PFSK-1 (cell line): ENCODE measurements at regions not wholly inside any gene's neighbourhood (a gene's known extent, or its start where the extent isn't known, plus 50 kb on each side); places are given as distances from the start of the nearest gene placed in this dataset.

Experiments used
- FOXP2 ChIP-seq: optimal IDR thresholded peaks from 2 replicates; pipeline ENCODE3; 2011; ENCODE audit warnings: borderline replicate concordance, control low read depth, inconsistent platforms; ENCODE audit not compliant: insufficient read depth; ENCODE audit errors: extremely low read length, extremely low read depth
- POLR2AphosphoS5 ChIP-seq: IDR thresholded peaks from 2 replicates; pipeline ENCODE4 v1.6.1; 2012; ENCODE audit warnings: low read depth, mild to moderate bottlenecking, control low read depth, low read length, moderate library complexity
- REST ChIP-seq, 2 experiments: IDR thresholded peaks; 2 replicates each; pipeline versions ENCODE4 v1.6.1 to v1.8.0; 2011 to 2012; ENCODE audit warnings: low read depth in 2 of 2, low read length in 2 of 2, control low read depth in 1 of 2, inconsistent platforms in 1 of 2, mild to moderate bottlenecking in 1 of 2, moderate library complexity in 1 of 2; ENCODE audit not compliant: insufficient read depth in 1 of 2
- SIN3A ChIP-seq: IDR thresholded peaks from 2 replicates; pipeline ENCODE4 v1.6.1; 2012; ENCODE audit warnings: mild to moderate bottlenecking, low read length, moderate library complexity, borderline replicate concordance; ENCODE audit not compliant: insufficient read depth
- TAF1 ChIP-seq: IDR thresholded peaks from 2 replicates; pipeline ENCODE4 v1.6.1; 2012; ENCODE audit warnings: low read length, control low read depth, borderline replicate concordance; ENCODE audit not compliant: insufficient read depth

GRCh38 chr18:29157905-29158304 is 981.0 kb upstream of the CDH2 start:
- TF ChIP-seq REST (IDR thresholded peaks at IDR 0.05; ENCODE audit: insufficient read depth in 1 of 2, low read depth in 2 of 2, low read length in 2 of 2), result no peak

GRCh38 chr18:29157057-29157780 is 980.3 kb upstream of the CDH2 start:
- TF ChIP-seq POLR2AphosphoS5 (no peak), FOXP2 (no peak), REST (IDR thresholded peaks at IDR 0.05; ENCODE audit: insufficient read depth in 1 of 2, low read depth in 2 of 2, low read length in 2 of 2) (no peak), SIN3A (no peak), TAF1 (no peak)

- TF ChIP-seq SIN3A (no peak), POLR2AphosphoS5 (no peak), FOXP2 (no peak), TAF1 (no peak), REST (IDR thresholded peaks at IDR 0.05; ENCODE audit: insufficient read depth in 1 of 2, low read depth in 2 of 2, low read length in 2 of 2) (no peak)
Observed at GRCh38 chr18:29156531-29156930, 979.6 kb upstream of the CDH2 start.

GRCh38 chr18:29154758-29155725 is 978.1 kb upstream of the CDH2 start:
- TF ChIP-seq SIN3A (no peak), POLR2AphosphoS5 (no peak), TAF1 (no peak), FOXP2 (no peak), REST (IDR thresholded peaks at IDR 0.05; ENCODE audit: insufficient read depth in 1 of 2, low read depth in 2 of 2, low read length in 2 of 2) (no peak)
